Choroid plexus epithelial cell (primary cell): ENCODE measurements at regions not wholly inside any gene's neighbourhood (a gene's known extent, or its start where the extent isn't known, plus 50 kb on each side); places are given as distances from the start of the nearest gene placed in this dataset.

Experiments used
- DNase-seq: peaks from one replicate; pipeline ENCODE4 v3.0.0-alpha.2; 2010; ENCODE audit warnings: low read depth
- H3K4me3 ChIP-seq: 2 replicates; pipeline ENCODE4 v1.5.1; 2011; ENCODE audit warnings: low read depth, mild to moderate bottlenecking, control low read depth, low read length, moderate library complexity
- CTCF ChIP-seq: conservative IDR thresholded peaks from 2 replicates; pipeline ENCODE4 v1.5.1; 2011; ENCODE audit warnings: low read depth, mild to moderate bottlenecking, control low read depth, inconsistent platforms, low read length, moderate library complexity

- no peak overlapping the region for H3K4me3 ChIP-seq
- no peak for TF ChIP-seq CTCF
- DNase-seq: no peak
Observed at GRCh38 chr6:140636271-140636907, 1261.9 kb upstream of the CITED2 start.

- no peak overlapping the region for H3K4me3 ChIP-seq
- TF ChIP-seq CTCF: no peak
- no peak for DNase-seq
Observed at GRCh38 chr6:140627002-140627401, 1252.6 kb upstream of the CITED2 start.

GRCh38 chr6:140623498-140623897 is 1249.0 kb upstream of the CITED2 start:
- DNase-seq: peak; percentile 73
- H3K4me3 ChIP-seq: no peak overlapping the region
- TF ChIP-seq CTCF: no peak

- TF ChIP-seq CTCF: no peak
- H3K4me3 ChIP-seq: no peak overlapping the region
- DNase-seq: no peak
Observed at GRCh38 chr6:140620496-140620895, 1246.0 kb upstream of the CITED2 start.

GRCh38 chr6:140609956-140610355 is 1235.5 kb upstream of the CITED2 start:
- no peak overlapping the region for H3K4me3 ChIP-seq
- no peak for TF ChIP-seq CTCF
- peak; percentile 29 for DNase-seq

- no peak overlapping the region for H3K4me3 ChIP-seq
- DNase-seq: no peak
- TF ChIP-seq CTCF: no peak
Observed at GRCh38 chr6:140609321-140609720, 1234.9 kb upstream of the CITED2 start.

- no peak for DNase-seq
- TF ChIP-seq CTCF: no peak
- no peak overlapping the region for H3K4me3 ChIP-seq
Observed at GRCh38 chr6:140604786-140605185, 1230.3 kb upstream of the CITED2 start.
